IMR-90 (cell line): ENCODE measurements at regions not wholly inside any gene's neighbourhood (a gene's known extent, or its start where the extent isn't known, plus 50 kb on each side); places are given as distances from the start of the nearest gene placed in this dataset.

ENCODE experiments used
- CEBPB ChIP-seq: IDR thresholded peaks from 2 replicates; pipeline ENCODE4 v1.6.1; 2012; ENCODE audit warnings: low read depth, low read length, improper control_type of control experiment
- CTCF ChIP-seq: conservative IDR thresholded peaks from 2 replicates; pipeline ENCODE4 v1.5.1; 2012; ENCODE audit warnings: mild to moderate bottlenecking, low read depth, low read length, improper control_type of control experiment
- ELK1 ChIP-seq: fragments of 150-350 bp; IDR thresholded peaks from 2 replicates; pipeline ENCODE4 v1.6.1; 2016; ENCODE audit warnings: low read depth, mild to moderate bottlenecking, low read length, moderate library complexity, borderline replicate concordance
- FOS ChIP-seq: fragments of 150-350 bp; IDR thresholded peaks from 2 replicates; pipeline ENCODE4 v1.6.1; 2016; ENCODE audit warnings: low read depth, low read length
- MAFK ChIP-seq: IDR thresholded peaks from 2 replicates; pipeline ENCODE4 v1.6.1; 2012; ENCODE audit warnings: low read depth, low read length, improper control_type of control experiment
- MAZ ChIP-seq: IDR thresholded peaks from 2 replicates; pipeline ENCODE4 v1.6.1; 2012; ENCODE audit warnings: low read depth, mild to moderate bottlenecking, low read length, improper control_type of control experiment, moderate library complexity, borderline replicate concordance
- MXI1 ChIP-seq: IDR thresholded peaks from 2 replicates; pipeline ENCODE4 v1.6.1; 2012; ENCODE audit warnings: low read depth, mild to moderate bottlenecking, low read length, moderate library complexity, borderline replicate concordance
- NFE2L2 ChIP-seq: fragments of 150-350 bp; IDR thresholded peaks from 2 replicates; pipeline ENCODE4 v1.6.1; 2016; ENCODE audit warnings: low read depth, mild to moderate bottlenecking, low read length
- POLR2A ChIP-seq: IDR thresholded peaks from 2 replicates; pipeline ENCODE4 v1.6.1; 2012; ENCODE audit warnings: mild to moderate bottlenecking, low read depth, low read length
- RAD21 ChIP-seq: IDR thresholded peaks from 2 replicates; pipeline ENCODE4 v1.6.1; 2012; ENCODE audit warnings: low read length, improper control_type of control experiment
- RFX5 ChIP-seq: IDR thresholded peaks from 2 replicates; pipeline ENCODE4 v1.8.0; 2012; ENCODE audit warnings: low read depth, mild to moderate bottlenecking, low read length, moderate library complexity
- USF2 ChIP-seq: fragments of 150-350 bp; IDR thresholded peaks from 2 replicates; pipeline ENCODE4 v1.6.1; 2017; ENCODE audit warnings: mild to moderate bottlenecking, antibody characterized with exemption, low read length, low read depth

- no peak for TF ChIP-seq CTCF
- TF ChIP-seq CEBPB, result no peak
- TF ChIP-seq POLR2A, result no peak
- TF ChIP-seq MAZ, result no peak
- no peak for TF ChIP-seq MXI1
- no peak for TF ChIP-seq RFX5
- TF ChIP-seq FOS, result no peak
- no peak for TF ChIP-seq ELK1
- no peak for TF ChIP-seq USF2
- no peak for TF ChIP-seq MAFK
- TF ChIP-seq RAD21, result no peak
- TF ChIP-seq NFE2L2, result no peak
Observed at GRCh38 chr1:98490099-98490498, 171.4 kb upstream of the SNX7 start.
